CD4-positive, CD25-positive, alpha-beta regulatory T cell (primary cell): ENCODE measurements at regions not wholly inside any gene's neighbourhood (a gene's known extent, or its start where the extent isn't known, plus 50 kb on each side); places are given as distances from the start of the nearest gene placed in this dataset.
A peak's percentile ranks its signal among the peaks of the same experiment; 100 is the strongest.
"Not testable (repeated sequence)": the region's sequence is repeated elsewhere in the genome, so short reads cannot be mapped to it uniquely, and the experiment has no call there.

ENCODE experiments used
- ATAC-seq, 2 donors: fragments of 150-1000 bp; cut with Tn5 transposase; one replicate each; pipeline ENCODE4 v1.10.0; 2021; ENCODE audit warnings: low read depth in 2 of 2, moderate number of reproducible peaks in 2 of 2, moderate library complexity in 1 of 2
- DNase-seq, 3 donors: peaks; one replicate each; pipeline versions ENCODE4 v3.0.0 to v3.0.0-alpha.2; 2012 to 2022; ENCODE audit warnings: mixed read lengths in 1 of 3
- H3K27ac ChIP-seq: one replicate; pipeline ENCODE4 v1.7.0; 2013; ENCODE audit warnings: mild to moderate bottlenecking, low read length; ENCODE audit not compliant: insufficient read depth, poor library complexity, severe bottlenecking
- H3K27me3 ChIP-seq: one replicate; pipeline ENCODE4 v1.7.0; 2013; ENCODE audit warnings: low read length; ENCODE audit not compliant: control insufficient read depth, insufficient read depth
- H3K36me3 ChIP-seq: one replicate; pipeline ENCODE4 v1.7.0; 2013; ENCODE audit warnings: mild to moderate bottlenecking, low read length, moderate library complexity; ENCODE audit not compliant: control insufficient read depth, insufficient read depth
- H3K4me1 ChIP-seq: 2 replicates; pipeline ENCODE4 v1.7.0; 2013; ENCODE audit warnings: mild to moderate bottlenecking, low read length; ENCODE audit not compliant: insufficient read depth, control insufficient read depth, poor library complexity, severe bottlenecking
- H3K4me3 ChIP-seq: one replicate; pipeline ENCODE4 v1.7.0; 2013; ENCODE audit warnings: low read depth, mild to moderate bottlenecking, low read length, moderate library complexity
- H3K9me3 ChIP-seq, 2 experiments: 1 replicate in 1 of 2; 2 replicates in 1 of 2; pipeline ENCODE4 v1.7.0; 2013; ENCODE audit warnings: low read length in 2 of 2, mild to moderate bottlenecking in 1 of 2, moderate library complexity in 1 of 2; ENCODE audit not compliant: control insufficient read depth in 2 of 2
- H3K27ac Mint-ChIP-seq, 3 donors: one replicate each; pipeline ENCODE4 v1.8.0; 2020 to 2022; ENCODE audit warnings: mild to moderate bottlenecking in 3 of 3, mixed read lengths in 3 of 3, moderate library complexity in 2 of 3
- H3K27me3 Mint-ChIP-seq: one replicate; pipeline ENCODE4 v1.8.0; 2022; ENCODE audit warnings: mild to moderate bottlenecking, mixed read lengths
- H3K36me3 Mint-ChIP-seq: one replicate; pipeline ENCODE4 v1.8.0; 2020; ENCODE audit warnings: mixed read lengths
- H3K4me1 Mint-ChIP-seq, 4 donors: one replicate each; pipeline ENCODE4 v1.8.0; 2020 to 2022; ENCODE audit warnings: mixed read lengths in 4 of 4, mild to moderate bottlenecking in 1 of 4
- H3K4me3 Mint-ChIP-seq, 4 donors: one replicate each; pipeline ENCODE4 v1.8.0; 2020 to 2022; ENCODE audit warnings: mild to moderate bottlenecking in 4 of 4, mixed read lengths in 4 of 4, moderate library complexity in 3 of 4
- H3K9me3 Mint-ChIP-seq, 7 donors: one replicate each; pipeline ENCODE4 v1.8.0; 2020 to 2022; ENCODE audit warnings: mixed read lengths in 7 of 7, mild to moderate bottlenecking in 3 of 7, moderate library complexity in 2 of 7

GRCh38 chr6:60687085-60687484 is 1598.9 kb downstream of the KHDRBS2 start:
- no peaks in the 10 kb centered on the region for H3K27me3 ChIP-seq
- Mint-ChIP-seq H3K9me3 (peaks cover 3 to 27% (median 10%) of the 10 kb centered on the region in 7 donors), H3K4me3 (peak overlapping the region in 1 of 4 donors; percentile 74), H3K27me3 (no peaks in the 10 kb centered on the region), H3K36me3 (no peaks in the 10 kb centered on the region), H3K27ac (no peak overlapping the region), H3K4me1 (no peaks in the 10 kb centered on the region)
- DNase-seq (no peak), ATAC-seq (no peak)
- H3K27ac ChIP-seq = no peak overlapping the region
- H3K4me1 ChIP-seq = no peaks in the 10 kb centered on the region
- H3K36me3 ChIP-seq = no peaks in the 10 kb centered on the region
- H3K9me3 ChIP-seq = peaks cover 0 to 5% of the 10 kb centered on the region in 2 experiments
- H3K4me3 ChIP-seq = no peak overlapping the region

GRCh38 chr6:60681806-60682205 is 1604.2 kb downstream of the KHDRBS2 start:
- Histone ChIP-seq H3K4me1 (no peaks in the 10 kb centered on the region), H3K9me3 (peaks cover 0 to 5% of the 10 kb centered on the region in 2 experiments), H3K4me3 (no peak overlapping the region), H3K27ac (no peak overlapping the region), H3K27me3 (no peaks in the 10 kb centered on the region), H3K36me3 (no peaks in the 10 kb centered on the region)
- no peaks in the 10 kb centered on the region for H3K4me1 Mint-ChIP-seq
- no peaks in the 10 kb centered on the region for H3K36me3 Mint-ChIP-seq
- no peaks in the 10 kb centered on the region for H3K27me3 Mint-ChIP-seq
- no peak overlapping the region for H3K27ac Mint-ChIP-seq
- ATAC-seq (no peak), DNase-seq (no peak)
- no peak overlapping the region for H3K4me3 Mint-ChIP-seq
- H3K9me3 Mint-ChIP-seq = peaks cover 0 to 31% (median 14%) of the 10 kb centered on the region in 7 donors

- no peak for DNase-seq
- no peaks in the 10 kb centered on the region for H3K27me3 ChIP-seq
- H3K4me3 ChIP-seq = no peak overlapping the region
- H3K4me1 Mint-ChIP-seq = no peaks in the 10 kb centered on the region
- peaks cover 0 to 30% (median 12%) of the 10 kb centered on the region in 7 donors for H3K9me3 Mint-ChIP-seq
- H3K4me1 ChIP-seq = no peaks in the 10 kb centered on the region
- no peak for ATAC-seq
- H3K27ac Mint-ChIP-seq = no peak overlapping the region
- no peaks in the 10 kb centered on the region for H3K36me3 Mint-ChIP-seq
- H3K9me3 ChIP-seq = no peaks in the 10 kb centered on the region
- H3K27me3 Mint-ChIP-seq = no peaks in the 10 kb centered on the region
- H3K36me3 ChIP-seq = no peaks in the 10 kb centered on the region
- H3K4me3 Mint-ChIP-seq = no peak overlapping the region
- no peak overlapping the region for H3K27ac ChIP-seq
These were observed 1606.8 kb downstream of the KHDRBS2 start for GRCh38 chr6:60679175-60679574.

GRCh38 chr6:60671369-60671768 is 1614.7 kb downstream of the KHDRBS2 start:
- no peaks in the 10 kb centered on the region for H3K36me3 Mint-ChIP-seq

DNA sequence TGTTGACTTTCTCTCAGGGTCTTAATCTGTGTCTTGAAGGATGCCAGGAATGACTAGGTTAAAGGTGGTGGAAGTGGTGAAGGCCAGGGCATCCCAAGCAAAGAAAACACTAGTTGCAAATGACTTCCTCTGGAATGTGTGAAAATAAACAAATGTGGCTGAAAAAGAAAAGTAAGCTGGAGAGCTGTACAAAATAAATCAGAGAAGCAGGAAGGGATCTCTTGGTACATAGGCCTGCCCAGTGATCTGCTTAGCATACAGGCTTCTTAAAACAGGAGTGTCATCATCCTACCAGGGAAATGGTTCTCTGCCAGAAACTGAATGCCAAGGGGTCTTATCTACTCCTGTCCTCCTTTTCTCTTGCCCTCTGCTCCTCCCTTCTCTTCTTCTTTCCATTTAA is 1616.0 kb downstream of the KHDRBS2 start:
- no peaks in the 10 kb centered on the region for H3K4me1 ChIP-seq
- H3K9me3 ChIP-seq = peaks cover 0 to 13% of the 10 kb centered on the region in 2 experiments
- ATAC-seq (no peak), DNase-seq (no peak)
- Mint-ChIP-seq H3K27ac (no peak overlapping the region), H3K27me3 (no peaks in the 10 kb centered on the region), H3K36me3 (no peaks in the 10 kb centered on the region), H3K4me3 (no peak overlapping the region), H3K4me1 (no peaks in the 10 kb centered on the region), H3K9me3 (peaks cover 0 to 26% (median 6%) of the 10 kb centered on the region in 7 donors)
- no peak overlapping the region for H3K4me3 ChIP-seq
- no peaks in the 10 kb centered on the region for H3K36me3 ChIP-seq
- no peaks in the 10 kb centered on the region for H3K27me3 ChIP-seq
- no peak overlapping the region for H3K27ac ChIP-seq

More at GRCh38 chr6:60671369-60671768, 1614.7 kb downstream of the KHDRBS2 start:
- no peak overlapping the region for H3K27ac Mint-ChIP-seq
- Histone ChIP-seq H3K27me3 (no peaks in the 10 kb centered on the region), H3K9me3 (peaks cover 0 to 13% of the 10 kb centered on the region in 2 experiments), H3K27ac (no peak overlapping the region), H3K36me3 (no peaks in the 10 kb centered on the region), H3K4me3 (no peak overlapping the region), H3K4me1 (no peaks in the 10 kb centered on the region)
- ATAC-seq (no peak), DNase-seq (no peak)
- no peaks in the 10 kb centered on the region for H3K4me1 Mint-ChIP-seq
- H3K9me3 Mint-ChIP-seq = peaks cover 0 to 20% (median 5%) of the 10 kb centered on the region in 7 donors
- H3K27me3 Mint-ChIP-seq = no peaks in the 10 kb centered on the region
- H3K4me3 Mint-ChIP-seq = no peak overlapping the region

GRCh38 chr6:60668428-60668827 is 1617.6 kb downstream of the KHDRBS2 start:
- Mint-ChIP-seq H3K9me3 (peaks cover 0 to 33% (median 5%) of the 10 kb centered on the region in 7 donors), H3K36me3 (no peaks in the 10 kb centered on the region), H3K4me1 (no peaks in the 10 kb centered on the region), H3K27ac (no peak overlapping the region), H3K27me3 (no peaks in the 10 kb centered on the region), H3K4me3 (no peak overlapping the region)
- DNase-seq = no peak
- H3K9me3 ChIP-seq = peaks cover 0 to 15% of the 10 kb centered on the region in 2 experiments
- H3K27ac ChIP-seq = no peak overlapping the region
- no peaks in the 10 kb centered on the region for H3K36me3 ChIP-seq
- ATAC-seq = no peak
- H3K4me1 ChIP-seq = no peaks in the 10 kb centered on the region
- no peaks in the 10 kb centered on the region for H3K27me3 ChIP-seq
- no peak overlapping the region for H3K4me3 ChIP-seq

GRCh38 chr6:60663199-60663598 is 1622.8 kb downstream of the KHDRBS2 start:
- not testable (repeated sequence) for H3K27ac ChIP-seq, H3K4me3 Mint-ChIP-seq, H3K9me3 ChIP-seq, H3K27ac Mint-ChIP-seq, ATAC-seq, H3K27me3 Mint-ChIP-seq, H3K36me3 ChIP-seq, H3K4me1 ChIP-seq, H3K27me3 ChIP-seq, H3K4me3 ChIP-seq, H3K4me1 Mint-ChIP-seq, DNase-seq, H3K36me3 Mint-ChIP-seq
- peaks cover 5 to 36% (median 9%) of the 10 kb centered on the region in 7 donors for H3K9me3 Mint-ChIP-seq

GRCh38 chr6:60643870-60644269 is 1642.2 kb downstream of the KHDRBS2 start:
- no peaks in the 10 kb centered on the region for H3K36me3 ChIP-seq
- H3K4me3 ChIP-seq = no peak overlapping the region
- H3K4me1 ChIP-seq = no peaks in the 10 kb centered on the region
- Mint-ChIP-seq H3K27me3 (no peaks in the 10 kb centered on the region), H3K36me3 (no peaks in the 10 kb centered on the region), H3K27ac (no peak overlapping the region), H3K4me1 (no peaks in the 10 kb centered on the region), H3K4me3 (no peak overlapping the region), H3K9me3 (peaks cover 4 to 44% (median 12%) of the 10 kb centered on the region in 7 donors)
- no peak overlapping the region for H3K27ac ChIP-seq
- H3K9me3 ChIP-seq = peaks cover 4 to 6% of the 10 kb centered on the region in 2 experiments
- DNase-seq (no peak), ATAC-seq (no peak)
- H3K27me3 ChIP-seq = no peaks in the 10 kb centered on the region
